ENCODE measurements at regions not wholly inside any gene's neighbourhood (a gene's known extent, or its start where the extent isn't known, plus 50 kb on each side); places are given as distances from the start of the nearest gene placed in this dataset.
A peak's percentile ranks its signal among the peaks of the same experiment; 100 is the strongest.

DNA sequence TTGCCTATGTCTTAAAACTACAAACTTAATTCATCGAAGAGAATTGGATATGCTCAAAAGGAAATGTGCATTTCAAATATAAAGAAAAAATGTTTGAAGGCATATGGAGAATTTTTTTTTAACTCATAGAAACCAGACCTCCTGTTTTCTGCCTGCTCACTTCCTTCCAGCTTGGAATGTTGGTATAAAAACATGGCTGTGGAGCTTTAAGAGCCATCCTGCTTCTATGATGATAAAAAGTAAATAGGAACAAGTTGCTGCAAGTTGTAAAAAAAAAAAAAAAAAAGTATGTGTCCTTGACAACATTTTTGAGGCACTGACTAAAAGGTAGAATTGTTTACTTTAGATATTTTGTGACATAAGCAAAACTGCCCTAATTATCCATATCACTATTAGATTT is 1230.7 kb downstream of the PCDH9 start:
- no peak overlapping the region for H3K27ac ChIP-seq
- TF ChIP-seq CTCF (conservative IDR thresholded peaks at IDR 0.05), result no peak

GRCh38 chr13:65990684-65991083 is 1239.5 kb downstream of the PCDH9 start:
- no peak overlapping the region for H3K27ac ChIP-seq
- no peak for TF ChIP-seq CTCF (conservative IDR thresholded peaks at IDR 0.05)

DNA sequence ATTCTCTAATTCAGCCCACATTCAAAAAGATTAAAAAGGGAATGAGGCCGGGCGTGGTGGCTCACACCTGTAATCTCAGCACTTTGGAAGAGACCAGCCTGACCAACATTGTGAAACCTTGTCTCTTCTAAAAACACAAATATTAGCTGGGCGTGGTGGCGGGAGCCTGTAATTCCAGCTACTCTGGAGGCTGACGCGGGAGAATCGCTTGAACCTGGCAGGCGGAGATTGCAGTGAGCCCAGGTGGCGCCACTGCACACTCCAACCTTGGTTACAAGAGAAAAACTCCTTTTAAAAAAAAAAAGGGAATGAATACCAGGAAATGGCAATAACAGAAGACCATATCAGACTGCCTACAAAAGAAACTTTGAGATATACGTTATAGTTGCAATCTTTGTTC is 1244.5 kb downstream of the PCDH9 start:
- peak; percentile 61 for TF ChIP-seq CTCF (conservative IDR thresholded peaks at IDR 0.05)
- H3K27ac ChIP-seq, result no peak overlapping the region

DNA sequence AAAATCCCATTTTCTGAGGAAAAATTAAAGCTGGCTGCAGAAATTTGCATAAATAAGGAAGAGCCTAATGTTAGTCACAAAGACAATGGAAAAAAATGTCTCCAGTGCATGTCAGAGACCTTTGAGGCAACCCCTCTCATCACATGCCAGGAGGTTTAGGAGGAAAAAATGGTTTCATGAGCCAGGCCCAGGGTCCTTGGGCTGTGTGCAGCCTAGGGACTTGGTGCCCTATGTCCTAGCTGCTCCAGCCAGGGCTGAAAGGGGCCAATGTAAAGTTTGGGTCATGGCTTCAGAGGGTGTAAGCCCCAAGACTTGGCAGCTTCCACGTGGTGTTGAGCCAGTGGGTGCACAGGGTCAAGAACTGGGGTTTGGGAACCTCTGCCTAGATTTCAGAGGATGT is 1252.6 kb downstream of the PCDH9 start:
- H3K27ac ChIP-seq, result no peak overlapping the region
- TF ChIP-seq CTCF (conservative IDR thresholded peaks at IDR 0.05), result no peak

DNA sequence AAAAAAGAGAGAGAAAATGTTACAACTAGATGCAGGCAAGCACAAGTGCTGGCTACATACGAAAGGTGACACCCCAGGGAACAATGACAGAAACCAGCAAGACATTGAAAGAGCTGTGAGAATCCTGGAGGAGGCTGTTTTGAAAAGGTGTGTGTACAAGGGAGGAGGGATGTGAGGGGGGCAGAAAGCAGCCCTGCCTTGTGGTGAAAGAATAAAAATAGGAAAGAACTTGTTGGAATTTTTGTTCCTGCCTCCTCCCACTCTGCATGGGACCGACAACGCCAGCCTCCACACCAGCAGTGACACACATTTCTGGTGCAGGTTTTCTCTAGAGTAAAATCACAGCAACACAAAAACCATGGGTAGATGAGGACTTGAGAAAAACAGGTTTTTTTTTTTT is 1258.6 kb downstream of the PCDH9 start:
- no peak overlapping the region for H3K27ac ChIP-seq
- no peak for TF ChIP-seq CTCF (conservative IDR thresholded peaks at IDR 0.05)

DNA sequence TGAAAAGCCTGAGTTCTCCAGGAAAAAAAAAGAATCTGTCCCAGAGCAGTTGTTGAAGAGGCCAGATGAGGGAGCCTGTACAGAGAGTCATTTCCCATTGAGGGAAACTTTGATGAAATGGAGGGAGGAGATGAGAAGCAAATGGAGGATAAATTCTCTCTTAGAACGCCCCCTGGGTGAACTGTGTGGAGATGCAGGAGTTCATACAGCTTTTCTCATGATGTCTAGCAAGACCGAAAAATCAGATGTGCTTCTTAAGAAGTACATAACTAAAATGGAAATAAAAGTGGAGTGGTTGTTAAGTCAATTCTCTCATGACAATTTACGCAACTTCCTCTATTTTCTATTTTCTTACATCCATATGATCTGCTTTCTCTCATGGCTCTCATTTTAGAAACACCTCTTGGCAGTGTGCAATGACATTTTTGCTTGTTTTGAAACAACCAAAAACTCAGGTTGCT is 1263.1 kb downstream of the PCDH9 start:
- peak; percentile 83 for TF ChIP-seq CTCF (conservative IDR thresholded peaks at IDR 0.05)
- no peak overlapping the region for H3K27ac ChIP-seq

- H3K27ac ChIP-seq, result no peak overlapping the region
- TF ChIP-seq CTCF (conservative IDR thresholded peaks at IDR 0.05), result no peak
Observed at GRCh38 chr13:65965501-65965900, 1264.6 kb downstream of the PCDH9 start.

- no peak overlapping the region for H3K27ac ChIP-seq
- TF ChIP-seq CTCF (conservative IDR thresholded peaks at IDR 0.05), result no peak
Observed at GRCh38 chr13:65964672-65965071, 1265.5 kb downstream of the PCDH9 start.
